Caco-2 (cell line): ENCODE measurements at regions not wholly inside any gene's neighbourhood (a gene's known extent, or its start where the extent isn't known, plus 50 kb on each side); places are given as distances from the start of the nearest gene placed in this dataset.

Experiments used
- BruUV-seq: library from RNA; stranded (reverse); fragments of 400-500 nt; replicated peaks from 2 replicates; lab custom pipeline; 2021; lab: Mats Ljungman, UMichigan
- CTCF ChIA-PET: fragments of 300-600 bp; sonication (Branson Sonifier 250); formaldehyde crosslinking; loops from one replicate; lab custom pipeline; 2022; ENCODE audit warnings: antibody characterized with exemption; lab: Charles Lee
- POLR2A ChIA-PET: fragments of 300-600 bp; sonication (Branson Sonifier 250); formaldehyde crosslinking; loops from one replicate; lab custom pipeline; 2022; ENCODE audit warnings: antibody characterized with exemption; lab: Charles Lee
- DNase-seq, 2 experiments: peaks; one replicate each; pipeline versions ENCODE4 v3.0.0 to v3.0.0-alpha.2; 2020 to 2022
- H3K27me3 ChIP-seq: replicated peaks from 2 replicates; pipeline ENCODE4 v1.6.0; 2011; ENCODE audit warnings: low read length; ENCODE audit not compliant: control insufficient read depth, insufficient read depth
- H3K36me3 ChIP-seq: 2 replicates; pipeline ENCODE4 v1.5.1; 2011; ENCODE audit warnings: low read length; ENCODE audit not compliant: control insufficient read depth, insufficient read depth
- H3K4me1 ChIP-seq: fragments of 250-450 bp; sonication (Bioruptor Pico); 2 replicates; pipeline ENCODE4 v1.5.1; 2020; ENCODE audit warnings: mild to moderate bottlenecking
- H3K4me3 ChIP-seq: 2 replicates; pipeline ENCODE4 v1.5.1; 2011; ENCODE audit warnings: low read depth, mild to moderate bottlenecking, control low read depth, low read length
- H3K9me3 ChIP-seq: fragments of 250-450 bp; sonication (Bioruptor Pico); 2 replicates; pipeline ENCODE4 v1.5.1; 2020; ENCODE audit warnings: mild to moderate bottlenecking, moderate library complexity
- H3K27ac Mint-ChIP-seq: one replicate; pipeline ENCODE4 v1.8.0; 2022; ENCODE audit warnings: mixed read lengths; ENCODE audit not compliant: unreplicated experiment
- H3K27me3 Mint-ChIP-seq: one replicate; pipeline ENCODE4 v1.8.0; 2022; ENCODE audit warnings: mixed read lengths; ENCODE audit not compliant: insufficient read depth, unreplicated experiment
- H3K36me3 Mint-ChIP-seq: one replicate; pipeline ENCODE4 v1.8.0; 2022; ENCODE audit warnings: mild to moderate bottlenecking, mixed read lengths; ENCODE audit not compliant: insufficient read depth, unreplicated experiment
- H3K4me1 Mint-ChIP-seq: one replicate; pipeline ENCODE4 v1.8.0; 2022; ENCODE audit warnings: low read depth, mixed read lengths; ENCODE audit not compliant: unreplicated experiment
- H3K4me3 Mint-ChIP-seq: one replicate; pipeline ENCODE4 v1.8.0; 2022; ENCODE audit warnings: mild to moderate bottlenecking, moderate library complexity, mixed read lengths; ENCODE audit not compliant: unreplicated experiment
- H3K9me3 Mint-ChIP-seq: one replicate; pipeline ENCODE4 v1.8.0; 2022; ENCODE audit warnings: mixed read lengths; ENCODE audit not compliant: unreplicated experiment
- CTCF ChIP-seq, 2 experiments: fragments of 200-600 bp in 1 of 2; IDR thresholded peaks; 1 replicate in 1 of 2; 2 replicates in 1 of 2; pipeline versions ENCODE4 v1.5.1 to v1.8.0; 2011 to 2022; ENCODE audit warnings: antibody characterized with exemption in 1 of 2, control low read depth in 1 of 2, inconsistent platforms in 1 of 2, low read depth in 1 of 2, low read length in 1 of 2, mild to moderate bottlenecking in 1 of 2, moderate library complexity in 1 of 2; ENCODE audit not compliant: insufficient read depth in 1 of 2, severe bottlenecking in 1 of 2, unreplicated experiment in 1 of 2
- intact Hi-C: fragments of 100-400 bp; cut with micrococcal nuclease; formaldehyde crosslinking; loops from one replicate; pipeline ENCODE4 v1.10.0; 2022; ENCODE audit not compliant: unreplicated experiment

GRCh38 chr1:55781944-55782482 lies 566.8 kb upstream of the USP24 start:
- Mint-ChIP-seq H3K27me3 (no peaks in the 10 kb centered on the region), H3K4me3 (no peak overlapping the region), H3K36me3 (no peaks in the 10 kb centered on the region), H3K4me1 (no peaks in the 10 kb centered on the region), H3K9me3 (peaks cover 4% of the 10 kb centered on the region), H3K27ac (no peak overlapping the region)
- no TSS peak for BruUV-seq
- no peak for DNase-seq
- no peaks in the 10 kb centered on the region for H3K36me3 ChIP-seq
- H3K9me3 ChIP-seq, result no peaks in the 10 kb centered on the region
- POLR2A ChIA-PET, result no interaction called here
- no peak overlapping the region for H3K4me3 ChIP-seq
- H3K4me1 ChIP-seq, result no peaks in the 10 kb centered on the region
- intact Hi-C loops, result no loop called here
- TF ChIP-seq CTCF (IDR thresholded peaks at IDR 0.05; ENCODE audit: insufficient read depth in 1 of 2, low read depth in 1 of 2, low read length in 1 of 2, severe bottlenecking in 1 of 2, unreplicated experiment in 1 of 2), result no peak
- CTCF ChIA-PET, result no interaction called here
- no peaks in the 10 kb centered on the region for H3K27me3 ChIP-seq

- intact Hi-C loops, result no loop called here
- no peaks in the 10 kb centered on the region for H3K36me3 ChIP-seq
- no peaks in the 10 kb centered on the region for H3K4me1 ChIP-seq
- Mint-ChIP-seq H3K27ac (no peak overlapping the region), H3K27me3 (no peaks in the 10 kb centered on the region), H3K4me3 (no peak overlapping the region), H3K36me3 (no peaks in the 10 kb centered on the region), H3K9me3 (no peaks in the 10 kb centered on the region), H3K4me1 (no peaks in the 10 kb centered on the region)
- DNase-seq, result no peak
- no peak overlapping the region for H3K4me3 ChIP-seq
- POLR2A ChIA-PET, result no interaction called here
- BruUV-seq, result no TSS peak
- H3K9me3 ChIP-seq, result no peaks in the 10 kb centered on the region
- no peak for TF ChIP-seq CTCF (IDR thresholded peaks at IDR 0.05; ENCODE audit: insufficient read depth in 1 of 2, low read depth in 1 of 2, low read length in 1 of 2, severe bottlenecking in 1 of 2, unreplicated experiment in 1 of 2)
- H3K27me3 ChIP-seq, result no peaks in the 10 kb centered on the region
- CTCF ChIA-PET, result no interaction called here
Measured at GRCh38 chr1:55781003-55781402, 565.8 kb upstream of the USP24 start.

GRCh38 chr1:55777545-55777944 lies 562.4 kb upstream of the USP24 start:
- Histone ChIP-seq H3K9me3 (no peaks in the 10 kb centered on the region), H3K4me3 (no peak overlapping the region), H3K4me1 (no peaks in the 10 kb centered on the region), H3K36me3 (no peaks in the 10 kb centered on the region), H3K27me3 (no peaks in the 10 kb centered on the region)
- Mint-ChIP-seq H3K4me3 (no peak overlapping the region), H3K27me3 (no peaks in the 10 kb centered on the region), H3K27ac (no peak overlapping the region), H3K36me3 (no peaks in the 10 kb centered on the region), H3K9me3 (no peaks in the 10 kb centered on the region), H3K4me1 (no peaks in the 10 kb centered on the region)
- no peak for TF ChIP-seq CTCF (IDR thresholded peaks at IDR 0.05; ENCODE audit: insufficient read depth in 1 of 2, low read depth in 1 of 2, low read length in 1 of 2, severe bottlenecking in 1 of 2, unreplicated experiment in 1 of 2)
- ChIA-PET POLR2A (no interaction called here), CTCF (no interaction called here)
- BruUV-seq, result no TSS peak
- intact Hi-C loops, result no loop called here
- no peak for DNase-seq
